HFFc6 (cell line): ENCODE measurements at regions not wholly inside any gene's neighbourhood (a gene's known extent, or its start where the extent isn't known, plus 50 kb on each side); places are given as distances from the start of the nearest gene placed in this dataset.

Experiments
- DNase-seq: peaks from one replicate; pipeline ENCODE4 v3.0.0-alpha.2; 2018
- H3K27ac Mint-ChIP-seq: 2 replicates; pipeline ENCODE4 v1.8.0; 2020; ENCODE audit warnings: mild to moderate bottlenecking, mixed read lengths
- H3K27me3 Mint-ChIP-seq: 2 replicates; pipeline ENCODE4 v1.8.0; 2021; ENCODE audit warnings: mild to moderate bottlenecking, moderate library complexity, mixed read lengths; ENCODE audit not compliant: insufficient read depth
- H3K36me3 Mint-ChIP-seq: 2 replicates; pipeline ENCODE4 v1.8.0; 2021; ENCODE audit warnings: low read depth, mixed read lengths
- H3K4me1 Mint-ChIP-seq: 2 replicates; pipeline ENCODE4 v1.8.0; 2020; ENCODE audit warnings: low read depth, mixed read lengths
- H3K4me3 Mint-ChIP-seq: 2 replicates; pipeline ENCODE4 v1.8.0; 2020; ENCODE audit warnings: mild to moderate bottlenecking, moderate library complexity, mixed read lengths
- H3K9me3 Mint-ChIP-seq: 2 replicates; pipeline ENCODE4 v1.8.0; 2020; ENCODE audit warnings: mild to moderate bottlenecking, mixed read lengths
- CTCF ChIP-seq: fragments of 200-600 bp; sonication (generic); IDR thresholded peaks from 2 replicates; pipeline ENCODE4 v1.5.0; 2021; ENCODE audit warnings: antibody characterized with exemption, mild to moderate bottlenecking

GRCh38 chr5:107223066-107223465 is 447.7 kb downstream of the EFNA5 start:
- no peak for DNase-seq
- Mint-ChIP-seq H3K27ac (no peak overlapping the region), H3K27me3 (no peaks in the 10 kb centered on the region), H3K9me3 (peaks cover 31% of the 10 kb centered on the region), H3K4me1 (no peaks in the 10 kb centered on the region), H3K4me3 (no peak overlapping the region), H3K36me3 (no peaks in the 10 kb centered on the region)
- TF ChIP-seq CTCF: no peak

GRCh38 chr5:107219993-107220392 is 450.7 kb downstream of the EFNA5 start:
- H3K36me3 Mint-ChIP-seq: no peaks in the 10 kb centered on the region
- H3K4me3 Mint-ChIP-seq: no peak overlapping the region
- H3K27me3 Mint-ChIP-seq: no peaks in the 10 kb centered on the region; the same call in 1 of the 2 replicates
- H3K4me1 Mint-ChIP-seq: no peaks in the 10 kb centered on the region
- H3K27ac Mint-ChIP-seq: no peak overlapping the region
- peaks cover 44% of the 10 kb centered on the region for H3K9me3 Mint-ChIP-seq
- DNase-seq: no peak
- TF ChIP-seq CTCF: no peak

GRCh38 chr5:107218457-107219193 is 452.1 kb downstream of the EFNA5 start:
- no peak for DNase-seq
- no peak overlapping the region for H3K27ac Mint-ChIP-seq

GRCh38 chr5:107217721-107218130 is 453.0 kb downstream of the EFNA5 start:
- H3K4me1 Mint-ChIP-seq: no peaks in the 10 kb centered on the region
- H3K27ac Mint-ChIP-seq: no peak overlapping the region
- TF ChIP-seq CTCF: no peak
- no peak overlapping the region for H3K4me3 Mint-ChIP-seq
- DNase-seq: no peak
- peaks cover 44% of the 10 kb centered on the region for H3K9me3 Mint-ChIP-seq
- H3K36me3 Mint-ChIP-seq: no peaks in the 10 kb centered on the region
- H3K27me3 Mint-ChIP-seq: no peaks in the 10 kb centered on the region; the same call in 1 of the 2 replicates

More at GRCh38 chr5:107218457-107219193, 452.1 kb downstream of the EFNA5 start:
- Mint-ChIP-seq H3K36me3 (no peaks in the 10 kb centered on the region), H3K4me1 (no peaks in the 10 kb centered on the region), H3K4me3 (no peak overlapping the region), H3K27me3 (no peaks in the 10 kb centered on the region; the same call in 1 of the 2 replicates), H3K9me3 (peaks cover 44% of the 10 kb centered on the region)
- no peak for TF ChIP-seq CTCF

GRCh38 chr5:107216587-107216986 is 454.1 kb downstream of the EFNA5 start:
- DNase-seq: no peak
- Mint-ChIP-seq H3K4me1 (no peaks in the 10 kb centered on the region), H3K27me3 (no peaks in the 10 kb centered on the region; the same call in 1 of the 2 replicates), H3K27ac (no peak overlapping the region), H3K9me3 (peaks cover 50% of the 10 kb centered on the region), H3K4me3 (no peak overlapping the region), H3K36me3 (no peaks in the 10 kb centered on the region)
- no peak for TF ChIP-seq CTCF
